ENCODE measurements at regions not wholly inside any gene's neighbourhood (a gene's known extent, or its start where the extent isn't known, plus 50 kb on each side); places are given as distances from the start of the nearest gene placed in this dataset.
A peak's percentile ranks its signal among the peaks of the same experiment; 100 is the strongest.

GRCh38 chr9:84397151-84397728, 56.7 kb upstream of the SLC28A3 start:
- no peak for TF ChIP-seq EZH2 (IDR thresholded peaks at IDR 0.05; ENCODE audit: insufficient read depth, low read length)
- TF ChIP-seq CTCF (IDR thresholded peaks at IDR 0.05; ENCODE audit: insufficient read depth, low read depth, low read length), result peak; percentile 87
